Glutamatergic neuron (in vitro differentiated cells): ENCODE measurements at regions not wholly inside any gene's neighbourhood (a gene's known extent, or its start where the extent isn't known, plus 50 kb on each side); places are given as distances from the start of the nearest gene placed in this dataset.

Source experiments
- DNase-seq: peaks from one replicate; pipeline ENCODE4 v3.0.0; 2022
- H3K27ac Mint-ChIP-seq: one replicate; pipeline ENCODE4 v1.8.0; 2020; ENCODE audit warnings: mild to moderate bottlenecking, mixed read lengths, inconsistent platforms; ENCODE audit not compliant: unreplicated experiment
- H3K27me3 Mint-ChIP-seq: one replicate; pipeline ENCODE4 v1.8.0; 2020; ENCODE audit warnings: mild to moderate bottlenecking, moderate library complexity, mixed read lengths, inconsistent platforms; ENCODE audit not compliant: unreplicated experiment
- H3K36me3 Mint-ChIP-seq: one replicate; pipeline ENCODE4 v1.8.0; 2020; ENCODE audit warnings: mild to moderate bottlenecking, mixed read lengths, inconsistent platforms; ENCODE audit not compliant: unreplicated experiment
- H3K4me1 Mint-ChIP-seq: one replicate; pipeline ENCODE4 v1.8.0; 2020; ENCODE audit warnings: mild to moderate bottlenecking, low read depth, mixed read lengths, inconsistent platforms; ENCODE audit not compliant: unreplicated experiment
- H3K4me3 Mint-ChIP-seq: one replicate; pipeline ENCODE4 v1.8.0; 2020; ENCODE audit warnings: mild to moderate bottlenecking, mixed read lengths, inconsistent platforms; ENCODE audit not compliant: unreplicated experiment
- H3K9me3 Mint-ChIP-seq: one replicate; pipeline ENCODE4 v1.8.0; 2020; ENCODE audit warnings: mild to moderate bottlenecking, moderate library complexity, mixed read lengths, inconsistent platforms; ENCODE audit not compliant: unreplicated experiment
- CTCF ChIP-seq: fragments of 200-600 bp; sonication (generic); IDR thresholded peaks from one replicate; pipeline ENCODE4 v1.5.0; 2021; ENCODE audit not compliant: partially characterized antibody, unreplicated experiment

GRCh38 chr7:24058953-24059352, 225.0 kb upstream of the NPY start:
- no peak for DNase-seq
- H3K36me3 Mint-ChIP-seq, result no peaks in the 10 kb centered on the region
- TF ChIP-seq CTCF, result no peak
- H3K27ac Mint-ChIP-seq, result no peak overlapping the region
- H3K4me3 Mint-ChIP-seq, result no peak overlapping the region
- no peaks in the 10 kb centered on the region for H3K4me1 Mint-ChIP-seq
- peaks cover 2% of the 10 kb centered on the region for H3K9me3 Mint-ChIP-seq
- H3K27me3 Mint-ChIP-seq, result no peaks in the 10 kb centered on the region

GRCh38 chr7:24059775-24060174, 224.2 kb upstream of the NPY start:
- Mint-ChIP-seq H3K9me3 (peaks cover 2% of the 10 kb centered on the region), H3K27ac (no peak overlapping the region), H3K27me3 (no peaks in the 10 kb centered on the region), H3K4me1 (no peaks in the 10 kb centered on the region), H3K4me3 (no peak overlapping the region), H3K36me3 (no peaks in the 10 kb centered on the region)
- no peak for TF ChIP-seq CTCF
- no peak for DNase-seq

- Mint-ChIP-seq H3K36me3 (no peaks in the 10 kb centered on the region), H3K4me3 (no peak overlapping the region), H3K4me1 (no peaks in the 10 kb centered on the region), H3K27ac (no peak overlapping the region), H3K9me3 (peaks cover 2% of the 10 kb centered on the region), H3K27me3 (no peaks in the 10 kb centered on the region)
- TF ChIP-seq CTCF, result no peak
- DNase-seq, result no peak
These were observed 220.3 kb upstream of the NPY start for GRCh38 chr7:24063721-24064120.

- TF ChIP-seq CTCF, result no peak
- Mint-ChIP-seq H3K27ac (no peak overlapping the region), H3K27me3 (no peaks in the 10 kb centered on the region), H3K4me3 (no peak overlapping the region), H3K9me3 (no peaks in the 10 kb centered on the region), H3K4me1 (no peaks in the 10 kb centered on the region), H3K36me3 (no peaks in the 10 kb centered on the region)
- DNase-seq, result no peak
These were observed 214.2 kb upstream of the NPY start for GRCh38 chr7:24069751-24070150.

- DNase-seq, result no peak
- TF ChIP-seq CTCF, result no peak
- no peak overlapping the region for H3K4me3 Mint-ChIP-seq
- no peaks in the 10 kb centered on the region for H3K9me3 Mint-ChIP-seq
- no peak overlapping the region for H3K27ac Mint-ChIP-seq
- no peaks in the 10 kb centered on the region for H3K27me3 Mint-ChIP-seq
- H3K36me3 Mint-ChIP-seq, result no peaks in the 10 kb centered on the region
- no peaks in the 10 kb centered on the region for H3K4me1 Mint-ChIP-seq
These were observed 210.2 kb upstream of the NPY start for GRCh38 chr7:24073651-24074420.
